HG03571 (cell line): ENCODE measurements at regions not wholly inside any gene's neighbourhood (a gene's known extent, or its start where the extent isn't known, plus 50 kb on each side); places are given as distances from the start of the nearest gene placed in this dataset.

Experiments used
- ATAC-seq: cut with Tn5 transposase; IDR thresholded peaks from one replicate; pipeline ENCODE4 v1.9.1; 2021; ENCODE audit not compliant: unreplicated experiment

- no peak for ATAC-seq
Observed at GRCh38 chr6:119908157-119908556, 558.6 kb upstream of the MAN1A1 start.

GRCh38 chr6:119902681-119903080, 553.1 kb upstream of the MAN1A1 start:
- ATAC-seq, result no peak

- ATAC-seq, result no peak
Observed at GRCh38 chr6:119896806-119897205, 547.2 kb upstream of the MAN1A1 start.

- no peak for ATAC-seq
Observed at GRCh38 chr6:119895626-119896025, 546.1 kb upstream of the MAN1A1 start.

- ATAC-seq, result no peak
Observed at GRCh38 chr6:119894811-119895210, 545.2 kb upstream of the MAN1A1 start.

GRCh38 chr6:119891644-119892043, 542.1 kb upstream of the MAN1A1 start:
- no peak for ATAC-seq

- ATAC-seq, result no peak
Observed at GRCh38 chr6:119891206-119891605, 541.6 kb upstream of the MAN1A1 start.

- no peak for ATAC-seq
Observed at GRCh38 chr6:119890470-119890869, 540.9 kb upstream of the MAN1A1 start.

- ATAC-seq, result no peak
Observed at GRCh38 chr6:119887666-119888065, 538.1 kb upstream of the MAN1A1 start.

GRCh38 chr6:119881416-119881815, 531.9 kb upstream of the MAN1A1 start:
- no peak for ATAC-seq

- ATAC-seq, result no peak
Observed at GRCh38 chr6:119880840-119881239, 531.3 kb upstream of the MAN1A1 start.

GRCh38 chr6:119879731-119880130, 530.2 kb upstream of the MAN1A1 start:
- no peak for ATAC-seq

- no peak for ATAC-seq
Observed at GRCh38 chr6:119874381-119874780, 524.8 kb upstream of the MAN1A1 start.

- no peak for ATAC-seq
Observed at GRCh38 chr6:119873107-119873506, 523.5 kb upstream of the MAN1A1 start.

GRCh38 chr6:119871520-119871919, 522.0 kb upstream of the MAN1A1 start:
- no peak for ATAC-seq

GRCh38 chr6:119865466-119866350, 516.1 kb upstream of the MAN1A1 start:
- ATAC-seq, result no peak

GRCh38 chr6:119862719-119863118, 513.2 kb upstream of the MAN1A1 start:
- ATAC-seq, result no peak

- no peak for ATAC-seq
Observed at GRCh38 chr6:119858901-119859300, 509.3 kb upstream of the MAN1A1 start.

- ATAC-seq, result peak; percentile 48
Observed at GRCh38 chr6:119856136-119856535, 506.6 kb upstream of the MAN1A1 start.

- ATAC-seq, result no peak
Observed at GRCh38 chr6:119848696-119849095, 499.1 kb upstream of the MAN1A1 start.

- ATAC-seq, result no peak
Observed at GRCh38 chr6:119845161-119845560, 495.6 kb upstream of the MAN1A1 start.

GRCh38 chr6:119844387-119844786, 494.8 kb upstream of the MAN1A1 start:
- no peak for ATAC-seq

GRCh38 chr6:119842191-119842590, 492.6 kb upstream of the MAN1A1 start:
- no peak for ATAC-seq
